GM12874 (cell line): ENCODE measurements at regions not wholly inside any gene's neighbourhood (a gene's known extent, or its start where the extent isn't known, plus 50 kb on each side); places are given as distances from the start of the nearest gene placed in this dataset.

ENCODE experiments used
- CTCF ChIP-seq: IDR thresholded peaks from 2 replicates; pipeline ENCODE4 v1.5.1; 2011; ENCODE audit warnings: low read depth, mild to moderate bottlenecking, control low read depth, low read length, moderate library complexity; ENCODE audit not compliant: insufficient read depth

GRCh38 chr2:19757586-19757985 is 144.2 kb downstream of the TTC32 start:
- TF ChIP-seq CTCF, result no peak

- TF ChIP-seq CTCF, result no peak
These were observed 146.9 kb downstream of the TTC32 start for GRCh38 chr2:19754907-19755306.

GRCh38 chr2:19753818-19754217 is 148.0 kb downstream of the TTC32 start:
- TF ChIP-seq CTCF, result no peak

- TF ChIP-seq CTCF, result no peak
These were observed 148.5 kb downstream of the TTC32 start for GRCh38 chr2:19753314-19753713.

GRCh38 chr2:19752500-19752899 is 149.3 kb downstream of the TTC32 start:
- TF ChIP-seq CTCF, result no peak

GRCh38 chr2:19751631-19752030 is 150.2 kb downstream of the TTC32 start:
- TF ChIP-seq CTCF, result no peak

GRCh38 chr2:19750136-19750535 is 151.6 kb downstream of the TTC32 start:
- no peak for TF ChIP-seq CTCF

GRCh38 chr2:19749507-19749836 is 152.3 kb downstream of the TTC32 start:
- no peak for TF ChIP-seq CTCF
